ENCODE measurements at regions not wholly inside any gene's neighbourhood (a gene's known extent, or its start where the extent isn't known, plus 50 kb on each side); places are given as distances from the start of the nearest gene placed in this dataset.
"Not testable (repeated sequence)": the region's sequence is repeated elsewhere in the genome, so short reads cannot be mapped to it uniquely, and the experiment has no call there.

DNA sequence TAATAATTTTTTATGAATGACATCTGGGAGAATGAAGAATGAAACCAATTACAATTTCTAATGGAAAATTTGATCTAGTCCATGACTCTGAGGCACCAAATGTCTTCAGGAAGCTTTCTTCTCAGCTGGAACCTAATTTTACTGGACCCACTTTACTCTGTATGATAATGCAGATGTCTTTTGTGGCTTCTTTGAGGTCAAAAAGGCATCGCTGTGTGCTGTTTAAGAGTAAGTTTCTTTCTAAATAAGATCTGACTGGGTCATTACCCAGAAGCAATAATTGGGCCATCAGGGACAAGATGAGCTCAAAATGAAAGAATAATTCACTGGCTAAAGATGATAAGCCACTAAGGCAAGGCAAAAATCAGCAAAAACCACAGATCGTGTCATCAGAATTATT is 633.4 kb downstream of the PSAT1 start:
- DNase-seq = no peak

GRCh38 chr9:78932849-78933627 is 636.1 kb downstream of the PSAT1 start:
- DNase-seq = no peak

- DNase-seq = no peak
These were observed 636.9 kb upstream of the TLE4 start for GRCh38 chr9:78934880-78935279.

- no peak for DNase-seq
These were observed 632.9 kb upstream of the TLE4 start for GRCh38 chr9:78938821-78939220.

DNA sequence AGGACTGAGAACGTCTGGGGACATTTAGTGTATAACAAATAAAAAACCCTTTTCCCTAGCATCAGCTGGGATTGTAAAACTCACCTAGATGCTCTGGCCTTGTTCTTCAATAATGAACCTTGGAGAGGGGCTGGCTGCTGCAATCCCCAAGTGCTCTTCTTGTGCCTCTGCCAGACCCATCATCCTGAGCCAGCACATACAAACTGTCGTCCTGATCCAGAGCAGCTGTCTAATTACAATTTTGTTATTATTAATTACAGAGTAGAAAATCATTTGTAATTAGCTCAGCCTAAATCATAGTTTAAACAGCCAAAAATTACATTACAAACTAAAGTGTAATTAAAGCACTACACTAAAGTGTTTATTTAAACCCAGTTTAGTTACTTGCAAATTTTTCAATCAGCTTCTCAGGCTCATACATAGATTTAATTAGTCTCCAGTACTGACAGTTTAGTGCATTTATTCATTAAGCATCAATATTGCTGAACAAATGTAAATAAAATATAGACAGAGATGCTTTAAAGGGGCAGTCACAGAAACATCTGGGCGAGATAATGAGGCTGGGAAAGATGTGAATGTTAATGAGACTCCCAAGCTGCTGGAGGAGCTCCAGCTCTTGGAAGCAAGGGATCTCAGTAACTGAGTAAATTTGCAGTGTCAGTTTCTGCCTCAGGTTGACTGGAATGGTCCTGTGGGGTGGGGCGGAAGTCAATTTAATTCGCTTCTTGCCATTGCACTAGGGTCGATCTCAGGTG is 632.3 kb upstream of the TLE4 start:
- DNase-seq = no peak

GRCh38 chr9:78940121-78940855 is 631.5 kb upstream of the TLE4 start:
- DNase-seq = no peak

- no peak for DNase-seq
These were observed 617.5 kb upstream of the TLE4 start for GRCh38 chr9:78954286-78954685.

DNA sequence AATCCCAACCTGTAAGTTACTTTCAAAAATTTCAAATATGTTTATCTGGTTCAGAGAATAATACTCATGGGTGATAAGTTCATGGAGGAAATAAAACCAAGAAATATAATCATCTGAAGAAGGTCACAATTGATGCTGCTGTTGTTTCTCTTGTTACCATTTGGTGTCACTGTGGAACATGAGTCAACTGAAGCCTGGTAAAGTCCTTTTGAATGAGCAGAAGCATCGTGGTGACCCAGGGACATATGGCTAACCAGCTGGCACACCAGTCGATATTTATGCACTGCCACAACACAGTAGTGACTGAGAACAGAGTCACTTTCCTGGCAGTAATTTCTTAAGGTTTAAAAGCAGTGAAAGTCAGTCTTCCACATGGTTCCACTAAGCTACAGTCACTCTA is 612.9 kb upstream of the TLE4 start:
- no peak for DNase-seq

GRCh38 chr9:78962156-78962555 is 609.6 kb upstream of the TLE4 start:
- no peak for DNase-seq

DNA sequence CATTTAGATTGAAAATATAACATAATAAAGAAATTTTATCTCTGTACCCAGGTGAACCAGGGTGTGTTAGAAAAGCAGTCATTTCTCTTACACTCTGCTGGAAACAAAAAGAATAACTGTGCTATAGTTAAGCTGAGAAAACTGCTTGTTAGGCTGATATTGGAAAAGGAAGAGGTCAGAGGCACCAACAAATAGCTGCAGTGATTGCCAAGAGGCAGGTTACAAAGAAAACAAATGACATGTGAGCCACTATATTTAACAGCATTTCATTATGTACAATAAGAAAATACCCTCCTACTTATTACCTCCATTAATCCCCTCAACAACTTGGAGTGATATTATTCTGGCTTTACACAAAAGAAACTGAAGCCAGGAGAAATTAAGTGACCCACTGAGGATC is 607.9 kb upstream of the TLE4 start:
- no peak for DNase-seq

- DNase-seq = no peak
These were observed 604.1 kb upstream of the TLE4 start for GRCh38 chr9:78967596-78968217.

DNA sequence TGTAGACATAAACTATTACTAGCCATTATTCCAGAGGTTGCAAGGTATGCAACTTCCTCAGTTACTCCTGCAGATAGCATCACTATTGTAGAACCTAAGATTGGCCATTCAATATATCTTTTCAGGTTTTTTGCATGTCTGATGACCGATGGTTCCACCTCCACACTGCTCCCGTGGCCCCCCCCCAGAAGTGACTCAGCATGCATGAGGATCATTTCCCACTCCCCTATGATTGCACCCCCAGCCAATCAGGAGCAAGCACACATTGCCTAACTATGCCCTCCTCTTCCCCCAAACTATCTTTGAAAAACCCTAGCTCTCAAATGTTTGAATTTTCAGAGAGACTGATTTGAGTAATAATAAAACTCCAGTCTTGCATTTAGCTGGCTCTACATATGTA is 601.4 kb upstream of the TLE4 start:
- no peak for DNase-seq

DNA sequence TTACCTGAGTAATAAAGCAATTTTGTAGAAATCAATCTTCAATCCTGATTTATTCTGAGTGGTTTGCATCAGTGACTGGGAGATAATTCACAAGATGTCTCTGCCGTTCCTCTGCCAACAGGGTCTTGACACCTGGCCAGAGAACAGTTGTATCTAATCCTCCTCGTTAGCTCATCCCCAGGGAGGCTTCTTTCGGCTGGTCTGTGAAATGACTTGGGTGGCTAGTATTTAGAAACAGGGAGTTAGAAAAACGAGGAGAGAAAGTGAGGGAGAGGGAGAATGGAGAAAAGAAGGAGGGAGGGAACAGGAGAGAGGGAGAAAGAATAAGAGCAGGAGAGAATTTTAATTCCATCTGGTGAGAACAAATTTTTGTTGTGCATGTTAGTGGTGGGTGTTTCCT is 600.2 kb upstream of the TLE4 start:
- no peak for DNase-seq

- DNase-seq = no peak
These were observed 599.3 kb upstream of the TLE4 start for GRCh38 chr9:78972303-78972999.

DNA sequence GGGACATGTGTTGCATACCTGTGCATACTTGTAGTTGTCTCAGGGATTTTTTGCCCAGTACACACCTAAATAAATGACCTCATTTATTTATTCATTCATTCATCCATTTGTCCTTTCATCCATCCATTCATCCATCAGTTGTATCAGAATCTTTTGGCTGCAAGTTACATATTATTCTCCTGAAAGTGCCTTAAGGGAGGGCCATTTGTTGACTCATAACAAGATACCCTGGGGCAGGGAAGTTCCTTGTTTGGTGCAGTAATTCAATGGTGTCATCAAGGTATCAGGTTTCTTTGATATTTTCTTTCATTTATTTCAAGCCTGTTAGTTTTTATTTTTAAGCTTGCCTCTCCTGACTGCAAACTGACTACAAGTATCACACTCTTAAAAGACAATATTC is 597.9 kb upstream of the TLE4 start:
- DNase-seq = no peak

DNA sequence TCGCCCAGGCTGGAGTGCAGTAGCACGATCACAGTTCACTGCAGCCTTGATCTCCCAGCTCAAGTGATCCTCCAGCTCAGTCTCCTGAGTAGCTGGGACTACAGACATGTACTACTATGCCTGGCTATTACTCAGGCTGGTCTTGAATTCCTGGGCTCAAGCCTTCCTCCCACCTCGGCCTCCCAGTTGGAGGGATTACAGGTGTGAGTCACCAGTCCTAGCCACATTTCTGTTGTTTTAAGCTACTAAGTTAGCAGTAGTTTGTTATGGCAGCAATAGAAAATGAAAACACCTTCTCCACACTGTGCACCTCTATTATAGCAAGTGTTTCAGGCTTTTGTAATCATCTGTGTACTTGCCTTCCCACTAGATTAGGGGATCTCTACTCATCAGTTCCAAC is 588.9 kb upstream of the TLE4 start:
- no peak for DNase-seq

DNA sequence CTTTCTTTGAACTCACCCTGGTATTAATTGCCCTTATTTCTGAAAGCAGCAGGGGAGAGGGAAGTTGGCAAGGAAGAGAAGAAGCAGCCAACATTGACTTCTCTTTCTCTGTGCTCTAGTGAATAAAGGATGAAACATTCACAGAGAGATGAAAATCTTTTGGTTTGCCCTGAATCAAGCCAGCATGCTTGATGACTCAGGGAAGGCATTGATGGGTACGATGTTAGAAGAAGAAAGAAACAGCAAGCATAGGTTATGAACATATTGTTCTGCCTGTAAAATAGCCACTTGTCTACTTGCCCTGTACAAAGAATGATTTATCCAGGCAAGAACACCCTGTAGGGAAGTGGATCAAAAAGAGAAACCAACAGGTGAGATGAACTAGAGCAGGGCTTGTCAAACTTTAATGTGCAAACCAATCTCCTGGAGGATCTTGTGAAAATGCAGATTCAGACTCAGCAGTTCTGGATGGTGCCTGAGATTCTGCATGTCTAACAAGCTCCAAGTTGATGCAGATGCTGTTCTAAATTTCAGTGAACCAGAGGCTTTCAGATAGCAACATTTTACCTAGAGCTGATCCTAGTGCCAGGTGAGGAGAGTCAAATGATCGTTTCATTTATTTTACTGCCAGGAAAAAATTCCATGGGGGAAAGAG is 586.6 kb upstream of the TLE4 start:
- DNase-seq = no peak

DNA sequence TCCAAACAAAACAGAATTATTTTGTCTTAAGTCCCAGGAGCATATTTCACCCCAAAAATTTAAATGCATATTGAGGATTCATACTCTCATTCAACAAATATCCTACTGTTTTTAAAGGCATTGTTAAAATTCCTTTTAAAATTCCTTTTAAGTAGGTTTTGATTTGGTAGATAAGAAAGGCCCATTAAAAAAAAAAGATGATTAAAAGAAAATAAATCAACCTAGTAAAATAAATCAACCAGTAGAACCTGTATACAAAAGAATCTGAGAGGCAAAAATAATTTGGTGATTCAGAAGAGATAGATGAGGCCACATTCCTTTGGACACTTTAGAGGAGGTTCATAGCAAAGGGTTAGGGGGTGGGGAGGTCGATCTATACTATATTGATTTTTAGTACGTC is 585.3 kb upstream of the TLE4 start:
- DNase-seq = no peak

DNA sequence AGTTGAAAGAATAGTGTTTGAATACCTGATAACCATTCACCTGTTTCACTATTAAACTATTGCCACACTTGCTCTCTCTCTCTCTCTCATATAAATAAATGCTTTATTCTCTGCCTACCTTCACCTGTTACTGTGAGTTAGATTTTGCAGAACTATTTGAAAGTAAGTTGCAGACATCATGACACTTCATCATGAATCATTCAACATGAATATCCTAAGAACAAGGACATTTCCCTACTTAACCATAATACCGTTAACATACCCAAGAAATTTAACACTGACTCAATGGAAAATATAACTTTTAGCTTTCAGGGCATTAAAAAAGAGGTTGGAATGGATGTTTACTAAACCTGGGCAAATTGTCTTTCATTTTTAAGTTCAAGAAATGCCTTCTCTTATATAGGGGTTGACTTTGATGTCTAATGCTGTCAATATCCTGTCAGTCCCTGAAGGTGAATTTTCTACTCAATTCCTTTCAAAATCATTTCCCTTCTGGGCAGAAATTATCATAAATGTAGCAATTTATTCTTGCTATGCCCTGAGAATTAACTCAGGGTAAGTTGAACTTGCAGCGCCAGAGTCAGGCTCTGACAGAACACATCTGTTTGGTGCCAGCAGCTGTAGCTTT is 582.6 kb upstream of the TLE4 start:
- no peak for DNase-seq

DNA sequence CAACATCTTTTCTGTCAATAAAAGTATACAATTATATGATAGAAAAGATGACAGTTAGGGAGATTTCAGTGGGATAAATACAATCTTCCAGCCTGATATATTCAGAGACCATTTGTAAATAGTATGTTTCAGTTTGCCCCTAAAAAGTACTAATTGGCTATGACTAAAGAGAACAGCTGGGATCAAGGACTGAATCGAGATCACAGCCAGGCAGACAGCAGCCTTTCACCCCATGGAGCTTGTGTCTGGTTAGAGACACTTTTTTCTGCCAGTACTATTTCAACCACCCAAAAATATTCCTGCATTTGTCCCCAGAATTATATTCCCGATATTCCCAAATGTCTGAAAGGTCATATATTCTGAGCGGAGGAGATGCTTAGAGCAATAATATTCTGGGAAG is 577.3 kb upstream of the TLE4 start:
- DNase-seq = no peak

GRCh38 chr9:78994974-78995373 is 576.8 kb upstream of the TLE4 start:
- not testable (repeated sequence) for DNase-seq

- DNase-seq = no peak
These were observed 574.5 kb upstream of the TLE4 start for GRCh38 chr9:78997296-78997695.
